Psoas muscle (tissue), 7 donors: ENCODE measurements at regions not wholly inside any gene's neighbourhood (a gene's known extent, or its start where the extent isn't known, plus 50 kb on each side); places are given as distances from the start of the nearest gene placed in this dataset.

Source experiments
- ATAC-seq, 4 donors: fragments of 200-7000 bp; cut with Tn5 transposase; one replicate each; pipeline ENCODE4 v1.9.1; 2020; ENCODE audit warnings: moderate library complexity in 3 of 4, mild to moderate bottlenecking in 2 of 4
- DNase-seq, 2 donors: peaks; one replicate each; pipeline ENCODE4 v3.0.0-alpha.2; 2020
- H3K27ac ChIP-seq: fragments of 200-600 bp; one replicate; pipeline ENCODE4 v1.8.0; 2022
- H3K27me3 ChIP-seq, 3 donors: fragments of 200-600 bp in 1 of 3; one replicate each; pipeline versions ENCODE4 v1.6.1 to v1.8.0; 2013 to 2022; ENCODE audit warnings: low read length in 2 of 3, mild to moderate bottlenecking in 2 of 3, moderate library complexity in 1 of 3; ENCODE audit not compliant: insufficient read depth in 3 of 3
- H3K36me3 ChIP-seq, 2 donors: fragments of 200-600 bp in 1 of 2; one replicate each; pipeline versions ENCODE4 v1.6.1 to v1.8.0; 2013 to 2022; ENCODE audit warnings: low read depth in 1 of 2, mild to moderate bottlenecking in 1 of 2, moderate library complexity in 1 of 2; ENCODE audit not compliant: insufficient read depth in 1 of 2
- H3K4me1 ChIP-seq: fragments of 200-600 bp; one replicate; pipeline ENCODE4 v1.8.0; 2022
- H3K4me3 ChIP-seq: fragments of 200-600 bp; one replicate; pipeline ENCODE4 v1.8.0; 2022; ENCODE audit warnings: mild to moderate bottlenecking
- H3K9me3 ChIP-seq: fragments of 200-600 bp; one replicate; pipeline ENCODE4 v1.8.0; 2022
- CTCF ChIP-seq: fragments of 200-600 bp; IDR thresholded peaks from one replicate; pipeline ENCODE4 v1.8.0; 2022; ENCODE audit warnings: antibody characterized with exemption
- WGBS, 3 donors: extraction: QIAGEN DNeasy Blood & Tissue Kit; methylation state at CpG; one replicate each; pipeline versions ENCODE4 v1.1.6 to v1.1.7; 2013; 5-methylcytosine and 5-hydroxymethylcytosine counted together
- intact Hi-C, 2 donors: fragments of 100-400 bp; cut with DNase I; formaldehyde crosslinking; loops; one replicate each; pipeline versions ENCODE4 v1.11.0 to v1.14.2; 2022
- donor health status: healthy with polysubstance abuse.
- donor health status: DM: no; HTN: no; CAD: no; lungs with moderate emphysema.
- donor health status: Bipolar disorder and iron deficiency.
- donor health status: healthy.
- donor health status: DM: yes; HTN: yes; CAD: no.
- donor health status: DM: no; HTN: no; CAD: no.
- donor health status: DM: yes; HTN: yes; CAD: no.

GRCh38 chr10:44829426-44829825 is 81.7 kb upstream of the TMEM72 start:
- DNase-seq (no peak), ATAC-seq (no peak)
- Histone ChIP-seq H3K27ac (no peak overlapping the region), H3K27me3 (no peaks in the 10 kb centered on the region), H3K9me3 (no peaks in the 10 kb centered on the region), H3K4me3 (no peak overlapping the region), H3K36me3 (no peaks in the 10 kb centered on the region), H3K4me1 (peaks cover 3% of the 10 kb centered on the region)
- 94 to 95% (median 95%) methylated on average over 9 of the region's 9 CpGs for WGBS, 3 donors
- intact Hi-C loops = no loop called here
- TF ChIP-seq CTCF = no peak

- H3K9me3 ChIP-seq = no peaks in the 10 kb centered on the region
- ATAC-seq (no peak), DNase-seq (no peak)
- no peak for TF ChIP-seq CTCF
- intact Hi-C loops = no loop called here
- H3K27ac ChIP-seq = no peak overlapping the region
- H3K36me3 ChIP-seq = no peaks in the 10 kb centered on the region
- whole genome bisulfite sequencing, 3 donors = 86 to 96% (median 95%) methylated on average over 4 of the region's 4 CpGs
- H3K27me3 ChIP-seq = no peaks in the 10 kb centered on the region
- H3K4me1 ChIP-seq = peaks cover 3% of the 10 kb centered on the region
- no peak overlapping the region for H3K4me3 ChIP-seq
Observed at GRCh38 chr10:44830022-44830421, 81.1 kb upstream of the TMEM72 start.

- Histone ChIP-seq H3K9me3 (no peaks in the 10 kb centered on the region), H3K4me1 (peaks cover 3% of the 10 kb centered on the region), H3K27ac (no peak overlapping the region), H3K4me3 (no peak overlapping the region), H3K27me3 (no peaks in the 10 kb centered on the region), H3K36me3 (no peaks in the 10 kb centered on the region)
- ATAC-seq = no peak
- TF ChIP-seq CTCF = no peak
- 76 to 79% (median 77%) methylated on average over 4 of the region's 4 CpGs for WGBS, 3 donors
- intact Hi-C loops = no loop called here
- no peak for DNase-seq
Observed at GRCh38 chr10:44831581-44831980, 79.6 kb upstream of the TMEM72 start.

- no peak for TF ChIP-seq CTCF
- Histone ChIP-seq H3K4me3 (no peak overlapping the region), H3K4me1 (peaks cover 3% of the 10 kb centered on the region), H3K27me3 (no peaks in the 10 kb centered on the region), H3K36me3 (no peaks in the 10 kb centered on the region), H3K9me3 (no peaks in the 10 kb centered on the region), H3K27ac (no peak overlapping the region)
- DNase-seq (no peak), ATAC-seq (no peak)
- 91 to 96% (median 94%) methylated on average over 6 of the region's 6 CpGs for WGBS, 3 donors
- intact Hi-C loops = no loop called here
Observed at GRCh38 chr10:44832595-44833390, 78.3 kb upstream of the TMEM72 start.

GRCh38 chr10:44834131-44834530 is 77.0 kb upstream of the TMEM72 start:
- WGBS, 3 donors = 85 to 92% (median 87%) methylated on average over 4 of the region's 4 CpGs
- TF ChIP-seq CTCF = no peak

More at GRCh38 chr10:44834131-44834530, 77.0 kb upstream of the TMEM72 start:
- H3K4me1 ChIP-seq = no peaks in the 10 kb centered on the region
- intact Hi-C loops = no loop called here
- DNase-seq = no peak
- H3K27me3 ChIP-seq = no peaks in the 10 kb centered on the region
- no peaks in the 10 kb centered on the region for H3K36me3 ChIP-seq
- ATAC-seq = no peak
- no peaks in the 10 kb centered on the region for H3K9me3 ChIP-seq
- no peak overlapping the region for H3K4me3 ChIP-seq
- H3K27ac ChIP-seq = no peak overlapping the region
